Nephron (organoid): ENCODE measurements at regions not wholly inside any gene's neighbourhood (a gene's known extent, or its start where the extent isn't known, plus 50 kb on each side); places are given as distances from the start of the nearest gene placed in this dataset.

Experiments used
- H3K27ac Mint-ChIP-seq, 3 experiments: 2 replicates each; pipeline ENCODE4 v1.8.0; 2020; ENCODE audit warnings: mixed read lengths in 3 of 3, mild to moderate bottlenecking in 2 of 3, moderate library complexity in 1 of 3
- H3K27me3 Mint-ChIP-seq: 2 replicates; pipeline ENCODE4 v1.8.0; 2021; ENCODE audit warnings: low read depth, mild to moderate bottlenecking, moderate library complexity, mixed read lengths
- H3K36me3 Mint-ChIP-seq: 2 replicates; pipeline ENCODE4 v1.8.0; 2020; ENCODE audit warnings: low read depth, mixed read lengths
- H3K4me1 Mint-ChIP-seq: 2 replicates; pipeline ENCODE4 v1.8.0; 2020; ENCODE audit warnings: mixed read lengths
- H3K4me3 Mint-ChIP-seq, 3 experiments: 2 replicates each; pipeline ENCODE4 v1.8.0; 2020; ENCODE audit warnings: mild to moderate bottlenecking in 3 of 3, mixed read lengths in 3 of 3, moderate library complexity in 2 of 3
- H3K9me3 Mint-ChIP-seq: 2 replicates; pipeline ENCODE4 v1.8.0; 2020; ENCODE audit warnings: mixed read lengths
- TF ChIP-seq, protein P1 (sequence below), 3 experiments: fragments of 200-600 bp; sonication (generic); IDR thresholded peaks; one replicate each; pipeline ENCODE4 v1.5.0; 2021; ENCODE audit warnings: antibody characterized with exemption in 3 of 3; ENCODE audit not compliant: unreplicated experiment in 3 of 3

DNA sequence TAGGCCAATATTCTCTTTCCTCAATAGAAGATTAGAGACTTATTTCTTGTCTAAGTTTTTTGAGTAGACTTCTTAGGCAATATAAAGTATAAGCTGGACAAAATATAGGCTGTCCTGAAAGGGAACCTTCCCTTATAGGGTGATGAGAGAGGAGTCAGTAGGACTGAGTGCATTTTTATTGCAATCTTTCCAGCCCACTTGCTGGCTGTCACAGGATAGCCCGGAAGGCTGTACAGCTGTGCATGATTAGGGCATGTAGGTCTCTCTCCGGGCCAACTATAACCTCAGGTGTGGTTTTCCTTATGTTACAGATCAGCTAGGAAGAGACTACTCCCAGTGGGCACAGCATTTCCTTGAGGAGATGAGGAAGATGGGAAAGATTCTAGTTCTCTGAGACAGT lies 159.8 kb upstream of the MEF2C start:
- Mint-ChIP-seq H3K36me3 (no peaks in the 10 kb centered on the region), H3K4me1 (no peaks in the 10 kb centered on the region), H3K27ac (no peak overlapping the region), H3K27me3 (no peaks in the 10 kb centered on the region), H3K9me3 (no peaks in the 10 kb centered on the region), H3K4me3 (no peak overlapping the region)
- TF ChIP-seq, protein P1, sequence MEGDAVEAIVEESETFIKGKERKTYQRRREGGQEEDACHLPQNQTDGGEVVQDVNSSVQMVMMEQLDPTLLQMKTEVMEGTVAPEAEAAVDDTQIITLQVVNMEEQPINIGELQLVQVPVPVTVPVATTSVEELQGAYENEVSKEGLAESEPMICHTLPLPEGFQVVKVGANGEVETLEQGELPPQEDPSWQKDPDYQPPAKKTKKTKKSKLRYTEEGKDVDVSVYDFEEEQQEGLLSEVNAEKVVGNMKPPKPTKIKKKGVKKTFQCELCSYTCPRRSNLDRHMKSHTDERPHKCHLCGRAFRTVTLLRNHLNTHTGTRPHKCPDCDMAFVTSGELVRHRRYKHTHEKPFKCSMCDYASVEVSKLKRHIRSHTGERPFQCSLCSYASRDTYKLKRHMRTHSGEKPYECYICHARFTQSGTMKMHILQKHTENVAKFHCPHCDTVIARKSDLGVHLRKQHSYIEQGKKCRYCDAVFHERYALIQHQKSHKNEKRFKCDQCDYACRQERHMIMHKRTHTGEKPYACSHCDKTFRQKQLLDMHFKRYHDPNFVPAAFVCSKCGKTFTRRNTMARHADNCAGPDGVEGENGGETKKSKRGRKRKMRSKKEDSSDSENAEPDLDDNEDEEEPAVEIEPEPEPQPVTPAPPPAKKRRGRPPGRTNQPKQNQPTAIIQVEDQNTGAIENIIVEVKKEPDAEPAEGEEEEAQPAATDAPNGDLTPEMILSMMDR (IDR thresholded peaks at IDR 0.05; ENCODE audit: unreplicated experiment in 3 of 3), result no peak

DNA sequence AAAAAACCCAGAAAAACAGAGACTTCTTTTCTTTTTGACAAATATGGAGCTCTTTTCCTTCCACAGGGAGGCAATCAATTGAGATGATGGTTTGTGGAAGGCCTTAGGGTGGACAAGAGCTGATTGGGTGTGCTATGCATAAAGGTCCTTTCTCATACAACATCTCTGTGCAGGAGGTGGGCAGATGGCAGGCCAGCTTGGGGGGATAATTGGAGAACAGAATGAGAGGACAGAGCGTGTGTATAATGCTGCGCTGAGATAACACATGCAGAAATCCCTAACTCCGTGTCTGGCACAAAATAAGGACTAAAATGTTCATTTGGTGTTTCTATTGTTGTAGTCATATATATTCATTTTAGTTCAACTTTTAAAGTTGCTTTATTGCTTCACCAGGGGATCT lies 159.0 kb upstream of the MEF2C start:
- Mint-ChIP-seq H3K4me3 (no peak overlapping the region), H3K27ac (no peak overlapping the region), H3K9me3 (no peaks in the 10 kb centered on the region), H3K27me3 (no peaks in the 10 kb centered on the region), H3K4me1 (no peaks in the 10 kb centered on the region), H3K36me3 (no peaks in the 10 kb centered on the region)
- TF ChIP-seq, protein P1 (IDR thresholded peaks at IDR 0.05; ENCODE audit: unreplicated experiment in 3 of 3), result no peak

DNA sequence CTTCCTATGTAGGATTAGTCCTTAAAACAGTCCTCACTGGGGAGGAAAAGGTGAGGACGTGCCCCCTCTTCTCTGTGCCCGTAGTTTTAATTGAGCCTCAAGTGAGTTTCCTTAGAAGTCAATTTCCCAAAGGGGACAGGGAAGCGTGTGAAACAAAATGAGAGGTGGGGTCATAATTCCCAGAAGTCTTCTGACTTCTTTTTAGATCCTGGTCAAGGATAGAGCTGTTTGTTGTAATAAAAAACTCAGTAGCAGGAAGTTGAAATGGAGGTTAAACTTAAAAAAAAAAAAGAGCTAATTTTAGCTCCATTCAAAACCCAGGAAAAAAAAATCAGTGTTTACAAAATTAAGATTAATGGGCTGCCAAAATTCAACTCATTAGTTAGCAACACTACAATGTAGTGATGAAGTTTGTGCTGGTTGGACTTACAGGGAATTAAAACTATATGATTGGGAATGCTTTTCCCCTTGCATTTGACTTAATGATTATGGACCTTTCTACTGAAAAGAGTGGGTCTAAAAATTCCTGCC lies 158.3 kb upstream of the MEF2C start:
- Mint-ChIP-seq H3K27ac (no peak overlapping the region), H3K9me3 (no peaks in the 10 kb centered on the region), H3K27me3 (no peaks in the 10 kb centered on the region)

DNA sequence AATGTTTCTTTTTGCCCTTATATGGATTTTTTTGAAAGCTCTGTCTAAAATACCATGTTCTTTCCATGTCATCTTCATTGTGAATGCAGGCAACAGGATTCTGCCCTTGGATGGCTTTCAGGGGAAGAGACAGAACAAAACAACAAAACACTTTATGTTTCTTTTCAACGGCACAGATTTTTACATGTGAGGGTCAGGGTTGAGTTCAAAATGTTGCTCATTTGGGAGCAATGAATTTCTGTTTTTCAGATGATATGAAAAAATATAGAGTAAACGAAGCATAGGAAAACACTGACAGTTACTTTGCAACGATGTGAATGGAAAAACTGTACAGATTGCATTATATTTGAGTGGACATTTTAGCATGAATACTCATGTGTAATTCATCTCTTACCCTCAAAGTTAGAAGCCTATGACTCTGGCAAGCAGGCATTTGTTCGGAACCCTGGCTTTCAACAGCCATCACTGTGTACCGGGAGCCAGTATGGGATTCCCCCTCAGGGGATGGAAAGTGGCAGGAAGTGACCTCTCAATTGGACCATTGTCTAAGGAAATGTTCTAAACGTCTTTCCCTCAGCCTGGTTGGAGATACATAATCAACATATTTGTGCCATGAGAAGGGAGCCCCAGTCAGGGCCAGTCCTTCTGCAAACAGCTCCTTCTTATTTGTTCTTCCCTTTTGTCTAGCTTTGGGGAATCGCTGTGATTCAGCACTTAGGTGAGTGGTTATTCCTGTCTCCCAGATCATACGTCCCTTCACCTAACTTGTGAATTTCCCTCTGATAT lies 153.9 kb upstream of the MEF2C start:
- no peaks in the 10 kb centered on the region for H3K36me3 Mint-ChIP-seq
- H3K4me3 Mint-ChIP-seq, result no peak overlapping the region
- H3K27ac Mint-ChIP-seq, result no peak overlapping the region
- TF ChIP-seq, protein P1 (IDR thresholded peaks at IDR 0.05; ENCODE audit: unreplicated experiment in 3 of 3), result no peak
- no peaks in the 10 kb centered on the region for H3K27me3 Mint-ChIP-seq
- H3K4me1 Mint-ChIP-seq, result no peaks in the 10 kb centered on the region
- no peaks in the 10 kb centered on the region for H3K9me3 Mint-ChIP-seq

More for the DNA sequence above, 158.3 kb upstream of the MEF2C start:
- Mint-ChIP-seq H3K4me1 (no peaks in the 10 kb centered on the region), H3K36me3 (no peaks in the 10 kb centered on the region), H3K4me3 (no peak overlapping the region)
- TF ChIP-seq, protein P1 (IDR thresholded peaks at IDR 0.05; ENCODE audit: unreplicated experiment in 3 of 3), result no peak

DNA sequence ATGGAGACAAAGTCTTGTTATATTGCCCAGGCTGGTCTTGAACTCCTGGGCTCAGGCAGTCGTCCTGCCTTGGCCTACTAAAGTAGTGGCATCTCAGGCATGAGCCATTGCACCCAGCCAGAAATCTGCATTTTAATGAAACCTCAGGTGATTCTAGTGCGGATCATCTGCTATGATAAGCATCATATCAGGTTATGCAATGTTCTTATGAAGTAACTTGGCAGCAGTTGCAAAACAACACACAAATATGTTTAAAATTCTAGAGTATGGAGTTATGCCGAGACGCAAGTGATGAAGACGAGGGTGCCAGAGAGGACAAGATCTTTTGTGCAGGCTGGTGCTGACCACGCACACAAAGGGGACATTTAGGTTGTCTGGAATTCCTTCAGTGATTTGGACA lies 153.2 kb upstream of the MEF2C start:
- Mint-ChIP-seq H3K4me3 (no peak overlapping the region), H3K9me3 (no peaks in the 10 kb centered on the region), H3K36me3 (no peaks in the 10 kb centered on the region), H3K27me3 (no peaks in the 10 kb centered on the region), H3K27ac (no peak overlapping the region), H3K4me1 (no peaks in the 10 kb centered on the region)
- TF ChIP-seq, protein P1 (IDR thresholded peaks at IDR 0.05; ENCODE audit: unreplicated experiment in 3 of 3), result no peak

DNA sequence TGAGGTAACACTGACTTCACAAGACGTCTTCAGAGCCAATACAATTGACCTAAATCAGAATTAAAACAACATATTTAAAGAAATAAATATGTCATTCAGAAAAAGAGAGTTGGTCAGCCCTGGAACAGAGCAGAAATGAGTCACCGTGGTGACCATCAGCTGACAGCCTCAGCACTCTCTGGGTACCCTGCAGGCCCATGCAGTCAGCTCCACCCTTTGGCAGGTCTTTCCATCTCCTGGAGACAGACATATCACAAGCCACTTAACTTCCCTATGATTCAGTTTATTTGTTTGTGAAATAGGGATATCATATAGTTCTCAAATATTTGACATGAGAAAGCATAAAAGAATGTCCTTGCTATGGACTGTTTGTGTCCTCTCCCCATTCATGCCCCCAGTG lies 151.6 kb upstream of the MEF2C start:
- Mint-ChIP-seq H3K4me3 (no peak overlapping the region), H3K27ac (no peak overlapping the region), H3K4me1 (no peaks in the 10 kb centered on the region), H3K27me3 (no peaks in the 10 kb centered on the region), H3K36me3 (no peaks in the 10 kb centered on the region), H3K9me3 (no peaks in the 10 kb centered on the region)
- TF ChIP-seq, protein P1 (IDR thresholded peaks at IDR 0.05; ENCODE audit: unreplicated experiment in 3 of 3), result no peak
